Dedifferentiated amniotic fluid mesenchymal stem cell (primary cell): ENCODE measurements at regions not wholly inside any gene's neighbourhood (a gene's known extent, or its start where the extent isn't known, plus 50 kb on each side); places are given as distances from the start of the nearest gene placed in this dataset.
"Not testable (repeated sequence)": the region's sequence is repeated elsewhere in the genome, so short reads cannot be mapped to it uniquely, and the experiment has no call there.

Source experiments
- DNase-seq: peaks from one replicate; pipeline ENCODE4 v3.0.0-alpha.2; 2016; ENCODE audit errors: extremely low spot score

DNA sequence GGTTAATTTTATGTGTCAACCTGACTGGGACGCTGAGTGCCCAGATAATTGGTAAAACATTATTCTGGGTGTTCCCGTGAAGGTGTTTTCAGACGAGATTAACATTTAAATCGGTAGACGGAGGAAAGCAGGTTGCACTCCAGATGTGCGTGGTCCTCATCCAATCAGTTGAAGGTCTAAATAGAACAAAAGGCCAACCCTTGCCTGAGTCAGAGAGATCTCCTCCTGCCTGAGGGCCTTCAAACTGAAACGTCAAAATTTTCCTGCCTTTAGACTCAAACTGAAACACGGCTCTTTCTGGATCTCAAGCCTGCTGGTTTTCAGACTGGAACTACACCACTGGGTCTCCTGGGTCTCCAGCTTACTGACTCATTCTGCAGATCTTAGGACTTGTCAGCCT lies 70.9 kb downstream of the NPIPA5 start:
- not testable (repeated sequence) for DNase-seq

- DNase-seq = not testable (repeated sequence)
These were observed 72.2 kb downstream of the NPIPA5 start for GRCh38 chr16:15305889-15306288.

DNA sequence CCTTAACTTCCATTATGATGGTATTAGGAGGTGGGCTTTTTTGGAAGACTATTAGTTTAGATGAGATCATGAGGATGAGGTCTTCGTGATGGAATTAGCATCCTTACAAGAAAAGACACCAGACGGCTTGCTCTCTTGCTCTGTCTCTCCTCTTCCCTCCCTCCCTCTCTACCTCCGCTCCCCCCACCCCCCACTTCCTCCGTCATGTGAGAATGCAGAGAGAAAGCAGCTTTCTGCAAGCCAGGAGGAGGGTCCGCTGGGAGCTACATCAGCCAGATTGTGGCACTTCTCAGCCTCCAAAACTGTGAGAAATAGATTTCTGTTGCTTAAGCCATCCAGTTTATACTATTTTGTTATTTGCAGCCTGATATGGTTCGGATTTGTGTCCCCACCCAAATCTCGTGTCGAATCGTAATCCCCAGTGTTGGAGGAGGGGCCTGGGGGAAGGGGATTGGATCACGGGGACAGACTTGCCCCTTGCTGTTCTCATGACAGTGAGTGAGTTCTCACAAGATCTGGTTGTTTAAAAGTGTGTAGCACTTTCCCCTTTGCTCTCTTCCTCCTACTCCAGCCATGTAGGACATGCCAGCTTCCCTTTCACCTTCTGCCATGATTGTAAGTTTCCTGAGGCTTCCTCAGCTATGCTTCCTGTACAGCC lies 74.3 kb downstream of the NPIPA5 start:
- DNase-seq = not testable (repeated sequence)

DNA sequence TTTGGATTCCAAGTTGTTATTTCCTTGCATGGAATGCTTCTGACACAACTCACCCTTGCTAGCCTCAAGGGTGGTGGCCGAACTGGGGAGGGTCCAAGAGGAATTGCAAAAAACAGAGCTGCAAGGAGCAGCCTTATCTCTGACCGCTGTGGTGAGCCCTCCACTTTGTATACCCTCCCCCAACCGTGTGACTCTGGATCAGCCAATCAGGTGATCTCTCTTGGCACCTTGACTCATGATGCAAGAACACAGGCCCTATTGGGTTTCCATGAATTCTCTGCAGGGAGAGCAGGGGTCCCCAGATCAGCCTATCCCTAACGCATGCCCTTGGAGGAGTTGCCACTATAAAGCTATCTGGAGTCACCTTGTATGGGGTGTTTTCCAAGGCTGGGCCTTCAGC lies 81.0 kb downstream of the NPIPA5 start:
- DNase-seq = not testable (repeated sequence)

DNA sequence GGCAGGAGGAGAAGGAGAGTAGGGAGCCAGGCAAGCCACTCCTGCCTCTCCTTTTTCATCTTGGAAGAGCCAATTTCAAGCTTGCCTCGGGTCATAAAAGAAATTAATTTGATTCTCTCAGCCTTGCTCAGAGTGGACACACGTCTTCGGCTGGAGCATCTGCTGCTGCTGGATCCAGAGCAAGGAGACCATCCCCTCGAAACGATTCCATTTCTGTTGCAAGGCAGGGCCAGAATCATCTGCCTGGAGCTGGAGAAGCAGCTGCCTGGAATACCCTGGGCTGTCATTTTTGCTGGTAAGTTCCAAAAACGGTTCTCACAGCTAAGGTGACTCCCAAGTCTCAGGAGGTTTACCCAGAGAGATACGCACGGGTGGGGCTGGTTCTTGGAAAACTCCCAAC lies 103.3 kb downstream of the NPIPA5 start:
- DNase-seq = peak; percentile 13

DNA sequence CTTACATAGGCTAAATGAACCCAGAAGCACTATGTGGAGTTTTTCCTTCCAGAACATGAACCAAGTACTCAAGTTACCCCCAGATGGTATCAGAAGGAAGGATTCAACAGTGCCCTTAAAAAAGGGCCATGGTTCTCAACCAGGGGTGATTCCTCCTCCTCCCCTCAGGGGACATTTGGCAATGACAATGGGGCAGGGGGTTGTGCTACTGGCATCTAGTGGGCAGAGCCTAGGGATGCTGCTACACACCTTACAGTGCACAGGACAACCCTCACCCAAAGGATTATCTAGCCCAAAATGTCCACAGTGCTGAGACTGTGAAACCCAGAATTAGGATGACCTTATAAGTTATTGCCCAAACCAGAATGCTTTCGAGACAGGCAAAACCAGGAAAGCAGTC lies 104.1 kb downstream of the NPIPA5 start:
- not testable (repeated sequence) for DNase-seq

DNA sequence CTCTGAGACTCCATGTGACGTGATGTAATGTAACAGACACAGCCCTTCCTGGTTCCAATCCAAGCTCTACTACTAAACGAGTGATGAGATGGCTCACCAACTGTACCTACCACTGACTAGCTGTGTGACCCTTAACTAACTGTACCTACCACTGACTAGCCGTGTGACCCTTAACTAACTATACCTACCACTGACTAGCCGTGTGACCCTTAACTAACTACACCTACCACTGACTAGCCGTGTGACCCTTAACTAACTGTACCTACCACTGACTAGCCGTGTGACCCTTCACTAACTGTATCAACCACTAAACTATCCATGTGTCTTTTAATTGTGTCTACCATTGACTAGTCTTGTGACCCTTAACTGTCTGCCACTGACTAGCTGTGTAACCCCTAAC lies 111.2 kb downstream of the NPIPA5 start:
- DNase-seq = not testable (repeated sequence)

GRCh38 chr16:15262212-15262611 lies 115.9 kb downstream of the NPIPA5 start:
- DNase-seq = not testable (repeated sequence)

DNA sequence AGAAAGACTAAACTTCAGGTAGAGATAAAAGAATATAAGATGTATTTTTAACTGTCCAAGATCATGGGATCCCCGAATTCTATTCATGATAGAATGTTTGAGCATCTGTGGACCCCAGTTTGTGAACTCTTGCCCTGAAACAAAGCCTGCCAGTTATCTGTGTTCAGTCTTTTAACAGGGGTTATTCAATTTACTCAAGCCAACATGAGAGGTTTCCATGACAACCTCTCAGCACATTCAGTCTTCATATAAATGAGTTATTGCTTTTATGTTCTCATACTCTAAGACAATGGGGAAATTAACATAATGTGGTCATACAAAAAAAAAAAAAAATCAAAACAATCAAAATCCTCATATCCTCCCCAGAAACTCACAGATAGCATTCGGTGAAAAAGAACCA lies 130.1 kb downstream of the NPIPA5 start:
- DNase-seq = not testable (repeated sequence)

GRCh38 chr16:15236674-15237323 lies 141.3 kb downstream of the NPIPA5 start:
- DNase-seq = not testable (repeated sequence)

GRCh38 chr16:15235140-15235539 lies 141.1 kb upstream of the RRN3 start:
- DNase-seq = not testable (repeated sequence)

DNA sequence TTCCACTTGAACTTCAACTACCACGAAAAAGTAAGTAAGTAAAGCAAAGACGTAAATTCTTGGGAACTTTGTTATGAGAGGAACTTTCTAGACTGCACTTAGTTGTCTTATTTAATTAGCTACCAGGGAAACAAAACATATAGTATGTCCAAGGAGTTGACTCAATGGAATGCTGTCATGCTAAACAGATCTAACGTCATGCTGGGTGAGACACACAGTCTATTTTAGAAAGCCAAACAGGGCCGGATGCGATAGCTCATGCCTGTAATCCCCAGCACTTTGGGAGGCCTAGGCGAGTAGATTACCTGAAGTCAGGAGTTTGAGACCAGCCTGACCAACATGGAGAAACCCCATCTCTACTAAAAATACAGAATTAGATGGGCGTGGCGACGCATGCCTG lies 140.6 kb upstream of the RRN3 start:
- DNase-seq = not testable (repeated sequence)

DNA sequence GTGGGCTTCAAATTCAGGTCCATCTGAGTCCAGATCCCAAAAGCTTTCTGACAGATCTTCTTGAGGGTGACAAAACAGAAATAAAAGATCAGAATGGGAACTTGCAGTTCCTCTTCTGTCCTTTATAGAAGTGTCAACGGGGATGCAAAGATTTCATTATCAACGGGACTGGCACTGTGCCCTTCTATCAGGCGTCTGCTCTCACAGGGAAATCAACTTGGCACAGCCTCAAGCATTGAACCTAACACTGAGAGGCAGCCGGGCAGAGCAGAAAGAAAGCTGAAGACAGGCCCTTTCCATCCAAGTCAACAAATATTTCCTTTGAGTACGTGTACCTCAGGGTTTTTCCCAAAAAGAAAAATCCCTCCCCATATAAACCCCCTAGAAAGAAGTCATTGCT lies 136.4 kb upstream of the RRN3 start:
- not testable (repeated sequence) for DNase-seq

DNA sequence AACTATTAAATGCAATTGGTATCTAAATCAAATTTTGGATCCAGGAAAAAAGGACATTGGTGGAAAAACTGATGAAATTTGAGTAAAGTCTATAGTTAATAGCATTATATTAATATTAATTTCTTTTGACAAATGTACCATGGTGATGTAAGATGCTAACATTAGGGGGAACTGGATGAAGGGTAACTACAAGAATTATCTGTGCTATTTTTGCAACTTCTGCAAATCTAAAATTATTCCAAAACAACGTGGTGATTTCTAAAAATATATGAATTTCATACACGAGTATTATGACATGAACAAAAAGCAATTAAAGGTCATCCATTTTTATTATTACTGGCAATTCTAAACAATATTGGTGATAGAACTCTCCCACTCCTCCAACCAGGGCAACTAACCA lies 135.6 kb upstream of the RRN3 start:
- DNase-seq = not testable (repeated sequence)

GRCh38 chr16:15224651-15225050 lies 130.6 kb upstream of the RRN3 start:
- DNase-seq = not testable (repeated sequence)

GRCh38 chr16:15223398-15223797 lies 129.3 kb upstream of the RRN3 start:
- not testable (repeated sequence) for DNase-seq

DNA sequence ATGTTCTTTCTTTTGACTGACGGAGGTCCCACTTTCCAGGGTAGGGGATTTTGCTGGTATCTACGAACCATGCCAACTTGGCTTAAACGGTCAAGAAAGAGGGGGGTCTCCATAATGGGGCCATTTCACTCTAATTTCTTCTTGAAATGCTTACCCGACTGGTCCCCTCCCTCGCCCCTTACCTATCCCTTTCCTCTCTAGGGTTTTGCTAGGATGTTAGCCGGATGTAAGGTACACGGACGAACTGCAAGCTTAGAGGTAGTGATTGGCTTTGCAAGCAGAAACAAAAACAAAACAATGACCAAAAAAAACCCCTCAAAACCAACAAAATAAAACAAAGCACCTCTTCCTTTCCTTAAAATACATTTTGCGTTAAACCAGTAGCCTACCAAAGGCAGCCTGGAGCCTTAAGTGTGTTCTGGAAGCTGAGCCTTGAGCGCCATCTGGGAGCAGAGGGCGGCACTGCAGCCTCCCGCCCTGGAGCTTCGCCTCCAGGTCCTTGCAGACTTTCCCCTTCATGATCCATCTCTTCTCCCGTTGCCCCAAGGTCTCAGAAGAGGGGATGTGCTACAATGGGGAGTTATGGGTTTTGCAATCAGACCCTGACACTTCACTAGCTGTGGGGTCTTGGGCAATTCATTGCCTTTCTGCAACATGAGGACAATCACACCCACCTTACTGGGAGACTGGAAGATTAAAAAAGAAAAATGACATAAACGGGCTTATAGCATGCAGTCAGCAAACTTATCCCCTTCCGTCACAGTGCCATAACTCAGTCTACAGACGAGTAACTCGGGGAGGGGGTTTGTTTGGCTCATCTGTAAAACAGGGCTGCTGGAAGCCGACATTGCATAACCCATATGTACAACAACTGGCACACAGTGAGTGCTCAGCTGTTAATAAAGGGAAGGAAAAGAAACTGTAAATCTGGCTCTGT lies 125.9 kb upstream of the RRN3 start:
- not testable (repeated sequence) for DNase-seq

- DNase-seq = not testable (repeated sequence)
These were observed 124.9 kb upstream of the RRN3 start for GRCh38 chr16:15218856-15219500.

GRCh38 chr16:15207202-15207981 lies 113.3 kb upstream of the RRN3 start:
- DNase-seq = not testable (repeated sequence)

- DNase-seq = not testable (repeated sequence)
These were observed 112.4 kb upstream of the RRN3 start for GRCh38 chr16:15206439-15206838.

GRCh38 chr16:15205939-15206338 lies 111.9 kb upstream of the RRN3 start:
- DNase-seq = not testable (repeated sequence)
